ENCODE measurements at regions not wholly inside any gene's neighbourhood (a gene's known extent, or its start where the extent isn't known, plus 50 kb on each side); places are given as distances from the start of the nearest gene placed in this dataset.

DNA sequence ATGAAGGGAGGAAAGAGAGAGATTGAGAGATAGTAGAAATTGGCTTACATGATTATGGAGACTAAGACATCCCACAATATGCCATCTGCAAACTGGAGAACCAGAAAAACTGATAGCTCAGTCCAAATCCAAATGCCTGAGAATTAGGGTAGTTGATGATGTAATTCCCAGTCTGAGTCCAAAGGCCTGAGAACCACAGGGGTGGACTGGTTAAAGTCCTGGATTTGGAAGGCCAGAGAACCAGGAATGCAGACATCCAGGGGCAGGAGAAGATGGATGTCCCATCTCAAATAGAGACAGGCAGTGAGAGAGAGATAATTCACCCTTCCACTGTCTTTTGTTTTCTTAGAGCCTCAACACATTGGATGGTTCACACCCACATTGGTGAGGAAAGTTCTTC is 345.7 kb upstream of the SPANXN4 start:
- Histone ChIP-seq H3K14ac (replicated peaks; ENCODE audit: low read depth, low read length) (no peak overlapping the region), H3K79me1 (ENCODE audit: low read depth in 1 of 2, low read length in 2 of 2) (no peaks in the 10 kb centered on the region), H3K4me1 (ENCODE audit: control insufficient read depth, insufficient read depth, low read length) (no peaks in the 10 kb centered on the region), H3K18ac (ENCODE audit: low read depth, low read length) (no peak overlapping the region), H2BK15ac (ENCODE audit: low read depth, low read length) (no peak overlapping the region), H2BK20ac (ENCODE audit: low read depth, low read length) (no peak overlapping the region), H4K20me1 (ENCODE audit: insufficient read depth, low read length) (no peaks in the 10 kb centered on the region), H3K27ac (ENCODE audit: insufficient read depth, low read length) (no peak overlapping the region), H3K36me3 (ENCODE audit: control insufficient read depth, insufficient read depth, low read length) (no peaks in the 10 kb centered on the region), H3K9me1 (ENCODE audit: insufficient read depth, low read length) (no peaks in the 10 kb centered on the region), H4K8ac (ENCODE audit: low read depth in 2 of 2, low read length in 2 of 2) (no peak overlapping the region), H4K91ac (ENCODE audit: insufficient read depth, low read depth, low read length) (no peak overlapping the region), H2BK5ac (ENCODE audit: low read depth, low read length, poor library complexity, severe bottlenecking) (no peak overlapping the region), H3K9ac (ENCODE audit: low read depth, low read length) (no peak overlapping the region), H3K4ac (ENCODE audit: low read depth, low read length) (no peak overlapping the region), H4K5ac (ENCODE audit: low read depth, low read length) (no peak overlapping the region), H3K9me3 (ENCODE audit: control insufficient read depth, insufficient read depth, low read length) (peaks cover 2% of the 10 kb centered on the region; the same call in 1 of the 2 replicates), H3K23ac (ENCODE audit: low read depth, low read length) (no peak overlapping the region), H3K4me3 (ENCODE audit: insufficient read depth, low read depth, low read length) (no peak overlapping the region), H2AK9ac (replicated peaks; ENCODE audit: low read depth, low read length, poor library complexity) (no peak overlapping the region), H2AK5ac (ENCODE audit: low read depth, low read length) (no peak overlapping the region), H2BK120ac (ENCODE audit: low read depth, low read length) (no peak overlapping the region), H2AFZ (replicated peaks; ENCODE audit: low read length, poor library complexity) (no peak overlapping the region), H3K27me3 (ENCODE audit: control insufficient read depth, insufficient read depth, low read length) (no peaks in the 10 kb centered on the region), H3K4me2 (ENCODE audit: low read depth, low read length) (no peak overlapping the region), H3K56ac (ENCODE audit: extremely low read depth, insufficient read depth, low read length) (no peak overlapping the region)
- no TSS peak for BruUV-seq (replicated peaks)
- ATAC-seq (ENCODE audit: low read depth) (no peak), DNase-seq (no peak)
- ChIA-PET CTCF (no interaction called here), POLR2A (ENCODE audit: unreplicated experiment) (no interaction called here)
- in situ Hi-C loops (cut with MboI; ENCODE audit: low sequenced_read_pairs) (no loop called here), dilution Hi-C loops (cut with HindIII; ENCODE audit: low sequenced_read_pairs, unreplicated experiment) (no loop called here), intact Hi-C loops (cut with micrococcal nuclease) (no loop called here)
- TF ChIP-seq RAD21 (IDR thresholded peaks at IDR 0.05; ENCODE audit: low read length) (no peak), NFE2L2 (IDR thresholded peaks at IDR 0.05; ENCODE audit: low read depth, low read length) (no peak), RCOR1 (IDR thresholded peaks at IDR 0.05; ENCODE audit: insufficient replicate concordance, low read length) (no peak), BHLHE40 (IDR thresholded peaks at IDR 0.05; ENCODE audit: low read depth, low read length) (no peak), POLR2A (IDR thresholded peaks at IDR 0.05; ENCODE audit: low read depth, low read length) (no peak), MAFK (IDR thresholded peaks at IDR 0.05; ENCODE audit: low read depth, low read length) (no peak), FOS (IDR thresholded peaks at IDR 0.05; ENCODE audit: low read depth, low read length) (no peak), RFX5 (IDR thresholded peaks at IDR 0.05; ENCODE audit: low read depth, low read length) (no peak), SMC3 (IDR thresholded peaks at IDR 0.05; ENCODE audit: low read depth, low read length) (no peak)
- TF ChIP-seq, protein P1, sequence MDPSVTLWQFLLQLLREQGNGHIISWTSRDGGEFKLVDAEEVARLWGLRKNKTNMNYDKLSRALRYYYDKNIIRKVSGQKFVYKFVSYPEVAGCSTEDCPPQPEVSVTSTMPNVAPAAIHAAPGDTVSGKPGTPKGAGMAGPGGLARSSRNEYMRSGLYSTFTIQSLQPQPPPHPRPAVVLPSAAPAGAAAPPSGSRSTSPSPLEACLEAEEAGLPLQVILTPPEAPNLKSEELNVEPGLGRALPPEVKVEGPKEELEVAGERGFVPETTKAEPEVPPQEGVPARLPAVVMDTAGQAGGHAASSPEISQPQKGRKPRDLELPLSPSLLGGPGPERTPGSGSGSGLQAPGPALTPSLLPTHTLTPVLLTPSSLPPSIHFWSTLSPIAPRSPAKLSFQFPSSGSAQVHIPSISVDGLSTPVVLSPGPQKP (IDR thresholded peaks at IDR 0.05; ENCODE audit: borderline replicate concordance, low read depth, low read length) = no peak

All from IMR-90 (cell line).